Panc1 (cell line): ENCODE measurements at regions not wholly inside any gene's neighbourhood (a gene's known extent, or its start where the extent isn't known, plus 50 kb on each side); places are given as distances from the start of the nearest gene placed in this dataset.

Source experiments
- POLR2AphosphoS5 ChIP-seq: IDR thresholded peaks from 2 replicates; pipeline ENCODE4 v1.6.1; 2012; ENCODE audit warnings: mild to moderate bottlenecking, low read depth, low read length, moderate library complexity
- SIN3A ChIP-seq: IDR thresholded peaks from 2 replicates; pipeline ENCODE4 v1.6.1; 2012; ENCODE audit warnings: low read depth, mild to moderate bottlenecking, low read length, moderate library complexity, borderline replicate concordance; ENCODE audit not compliant: insufficient read depth
- TF ChIP-seq, protein P1 (sequence below): fragments of 450-650 bp; IDR thresholded peaks from 2 replicates; pipeline ENCODE4 v1.5.1; 2017; ENCODE audit warnings: mild to moderate bottlenecking
- TF ChIP-seq, protein P2 (sequence below), 2 experiments: IDR thresholded peaks; 2 replicates each; pipeline ENCODE4 v1.6.1; 2011 to 2012; ENCODE audit warnings: low read depth in 2 of 2, control low read depth in 1 of 2, low read length in 1 of 2, mild to moderate bottlenecking in 1 of 2, moderate library complexity in 1 of 2; ENCODE audit not compliant: insufficient read depth in 1 of 2

DNA sequence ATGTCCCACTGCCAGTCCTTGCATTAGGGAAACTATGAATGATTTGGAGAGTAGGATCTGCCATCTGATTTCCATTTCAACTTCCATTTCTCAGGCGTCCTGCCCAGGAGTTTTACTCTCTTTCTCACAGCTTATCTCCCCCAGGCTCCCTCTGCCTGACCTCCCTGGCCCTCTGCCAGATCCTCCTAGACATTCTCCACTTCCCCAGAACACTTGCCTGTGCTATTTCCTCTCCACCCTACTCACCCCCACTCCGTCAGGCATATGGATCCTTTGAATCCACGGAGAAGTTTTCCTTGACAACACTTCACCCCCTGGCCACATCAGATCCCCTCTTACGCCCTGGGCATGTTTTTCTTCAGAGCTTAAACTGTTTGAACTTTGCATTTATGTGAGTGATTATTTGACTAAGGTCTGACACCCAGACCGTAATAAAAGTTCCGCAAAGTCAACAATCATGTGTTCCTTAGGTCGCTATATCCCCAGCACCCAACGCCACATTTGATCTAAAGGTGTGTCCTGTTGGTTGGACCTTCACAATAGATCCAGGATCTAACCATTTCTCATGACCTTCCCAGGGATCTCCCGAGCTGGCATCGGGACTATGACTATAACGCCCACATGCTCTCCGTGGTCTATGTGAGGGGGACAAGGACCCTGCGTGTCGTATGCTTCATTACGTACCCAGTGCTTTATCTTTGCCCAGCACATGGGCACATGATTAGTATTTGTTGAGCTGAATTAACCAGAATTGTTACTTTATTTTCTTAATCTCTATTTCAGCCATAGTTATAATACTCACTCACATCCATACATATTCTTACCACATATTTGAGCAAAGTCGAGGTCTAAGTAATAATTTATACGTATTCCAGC is 255.8 kb upstream of the FOXN3 start:
- TF ChIP-seq, protein P1, sequence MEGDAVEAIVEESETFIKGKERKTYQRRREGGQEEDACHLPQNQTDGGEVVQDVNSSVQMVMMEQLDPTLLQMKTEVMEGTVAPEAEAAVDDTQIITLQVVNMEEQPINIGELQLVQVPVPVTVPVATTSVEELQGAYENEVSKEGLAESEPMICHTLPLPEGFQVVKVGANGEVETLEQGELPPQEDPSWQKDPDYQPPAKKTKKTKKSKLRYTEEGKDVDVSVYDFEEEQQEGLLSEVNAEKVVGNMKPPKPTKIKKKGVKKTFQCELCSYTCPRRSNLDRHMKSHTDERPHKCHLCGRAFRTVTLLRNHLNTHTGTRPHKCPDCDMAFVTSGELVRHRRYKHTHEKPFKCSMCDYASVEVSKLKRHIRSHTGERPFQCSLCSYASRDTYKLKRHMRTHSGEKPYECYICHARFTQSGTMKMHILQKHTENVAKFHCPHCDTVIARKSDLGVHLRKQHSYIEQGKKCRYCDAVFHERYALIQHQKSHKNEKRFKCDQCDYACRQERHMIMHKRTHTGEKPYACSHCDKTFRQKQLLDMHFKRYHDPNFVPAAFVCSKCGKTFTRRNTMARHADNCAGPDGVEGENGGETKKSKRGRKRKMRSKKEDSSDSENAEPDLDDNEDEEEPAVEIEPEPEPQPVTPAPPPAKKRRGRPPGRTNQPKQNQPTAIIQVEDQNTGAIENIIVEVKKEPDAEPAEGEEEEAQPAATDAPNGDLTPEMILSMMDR = no peak
- TF ChIP-seq, protein P2, sequence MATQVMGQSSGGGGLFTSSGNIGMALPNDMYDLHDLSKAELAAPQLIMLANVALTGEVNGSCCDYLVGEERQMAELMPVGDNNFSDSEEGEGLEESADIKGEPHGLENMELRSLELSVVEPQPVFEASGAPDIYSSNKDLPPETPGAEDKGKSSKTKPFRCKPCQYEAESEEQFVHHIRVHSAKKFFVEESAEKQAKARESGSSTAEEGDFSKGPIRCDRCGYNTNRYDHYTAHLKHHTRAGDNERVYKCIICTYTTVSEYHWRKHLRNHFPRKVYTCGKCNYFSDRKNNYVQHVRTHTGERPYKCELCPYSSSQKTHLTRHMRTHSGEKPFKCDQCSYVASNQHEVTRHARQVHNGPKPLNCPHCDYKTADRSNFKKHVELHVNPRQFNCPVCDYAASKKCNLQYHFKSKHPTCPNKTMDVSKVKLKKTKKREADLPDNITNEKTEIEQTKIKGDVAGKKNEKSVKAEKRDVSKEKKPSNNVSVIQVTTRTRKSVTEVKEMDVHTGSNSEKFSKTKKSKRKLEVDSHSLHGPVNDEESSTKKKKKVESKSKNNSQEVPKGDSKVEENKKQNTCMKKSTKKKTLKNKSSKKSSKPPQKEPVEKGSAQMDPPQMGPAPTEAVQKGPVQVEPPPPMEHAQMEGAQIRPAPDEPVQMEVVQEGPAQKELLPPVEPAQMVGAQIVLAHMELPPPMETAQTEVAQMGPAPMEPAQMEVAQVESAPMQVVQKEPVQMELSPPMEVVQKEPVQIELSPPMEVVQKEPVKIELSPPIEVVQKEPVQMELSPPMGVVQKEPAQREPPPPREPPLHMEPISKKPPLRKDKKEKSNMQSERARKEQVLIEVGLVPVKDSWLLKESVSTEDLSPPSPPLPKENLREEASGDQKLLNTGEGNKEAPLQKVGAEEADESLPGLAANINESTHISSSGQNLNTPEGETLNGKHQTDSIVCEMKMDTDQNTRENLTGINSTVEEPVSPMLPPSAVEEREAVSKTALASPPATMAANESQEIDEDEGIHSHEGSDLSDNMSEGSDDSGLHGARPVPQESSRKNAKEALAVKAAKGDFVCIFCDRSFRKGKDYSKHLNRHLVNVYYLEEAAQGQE (IDR thresholded peaks at IDR 0.05; ENCODE audit: insufficient read depth in 1 of 2, low read depth in 2 of 2, low read length in 1 of 2) = no peak
- TF ChIP-seq POLR2AphosphoS5 (no peak), SIN3A (no peak)
